Astrocyte (in vitro differentiated cells and primary cell): ENCODE measurements at regions not wholly inside any gene's neighbourhood (a gene's known extent, or its start where the extent isn't known, plus 50 kb on each side); places are given as distances from the start of the nearest gene placed in this dataset.

ENCODE experiments used
- DNase-seq: peaks from one replicate; pipeline ENCODE4 v3.0.0-alpha.2; 2010; ENCODE audit warnings: low read depth
- FAIRE-seq: peaks from 2 replicates; lab custom pipeline; 2011; peaks lifted over from hg19 to GRCh38; lab: Jason Lieb, UNC
- H2AFZ ChIP-seq: 2 replicates; pipeline ENCODE4 v1.6.0; 2012; ENCODE audit warnings: low read depth, low read length, inconsistent platforms
- H3K27ac ChIP-seq: 2 replicates; pipeline ENCODE4 v1.5.1; 2011; ENCODE audit warnings: low read depth, low read length, inconsistent platforms
- H3K27me3 ChIP-seq: 2 replicates; pipeline ENCODE4 v1.6.0; 2011; ENCODE audit warnings: low read length, inconsistent platforms; ENCODE audit not compliant: insufficient read depth
- H3K36me3 ChIP-seq: 2 replicates; pipeline ENCODE4 v1.5.1; 2011; ENCODE audit warnings: low read length, inconsistent platforms; ENCODE audit not compliant: insufficient read depth
- H3K4me1 ChIP-seq: 2 replicates; pipeline ENCODE4 v1.5.1; 2011; ENCODE audit warnings: low read length, inconsistent platforms; ENCODE audit not compliant: insufficient read depth
- H3K4me2 ChIP-seq: 2 replicates; pipeline ENCODE4 v1.6.0; 2012; ENCODE audit warnings: low read length, inconsistent platforms
- H3K4me3 ChIP-seq: 2 replicates; pipeline ENCODE4 v1.5.1; 2011; ENCODE audit warnings: low read depth, mild to moderate bottlenecking, low read length, inconsistent platforms; ENCODE audit not compliant: insufficient read depth
- H3K79me2 ChIP-seq: 2 replicates; pipeline ENCODE4 v1.6.0; 2012; ENCODE audit warnings: mild to moderate bottlenecking, low read length, inconsistent platforms; ENCODE audit not compliant: insufficient read depth
- H3K9ac ChIP-seq: 2 replicates; pipeline ENCODE4 v1.6.0; 2012; ENCODE audit warnings: mild to moderate bottlenecking, low read length, inconsistent platforms
- H3K9me3 ChIP-seq: 2 replicates; pipeline ENCODE4 v1.5.1; 2012; ENCODE audit warnings: low read depth, mild to moderate bottlenecking, low read length, inconsistent platforms; ENCODE audit not compliant: insufficient read depth
- H4K20me1 ChIP-seq: 2 replicates; pipeline ENCODE4 v1.6.0; 2012; ENCODE audit warnings: low read length, inconsistent platforms; ENCODE audit not compliant: insufficient read depth
- H3K27ac Mint-ChIP-seq: one replicate; pipeline ENCODE4 v1.8.0; 2021; ENCODE audit warnings: mild to moderate bottlenecking, mixed read lengths; ENCODE audit not compliant: unreplicated experiment
- H3K27me3 Mint-ChIP-seq: one replicate; pipeline ENCODE4 v1.8.0; 2021; ENCODE audit warnings: low read depth, mixed read lengths; ENCODE audit not compliant: unreplicated experiment
- H3K36me3 Mint-ChIP-seq: one replicate; pipeline ENCODE4 v1.8.0; 2021; ENCODE audit warnings: low read depth, mixed read lengths; ENCODE audit not compliant: unreplicated experiment
- H3K4me1 Mint-ChIP-seq: one replicate; pipeline ENCODE4 v1.8.0; 2021; ENCODE audit warnings: low read depth, mixed read lengths; ENCODE audit not compliant: unreplicated experiment
- H3K4me3 Mint-ChIP-seq: one replicate; pipeline ENCODE4 v1.8.0; 2021; ENCODE audit warnings: mild to moderate bottlenecking, moderate library complexity, mixed read lengths; ENCODE audit not compliant: unreplicated experiment
- H3K9me3 Mint-ChIP-seq: one replicate; pipeline ENCODE4 v1.8.0; 2021; ENCODE audit warnings: mild to moderate bottlenecking, mixed read lengths; ENCODE audit not compliant: unreplicated experiment
- CTCF ChIP-seq: IDR thresholded peaks from 2 replicates; pipeline ENCODE4 v1.5.1; 2011; ENCODE audit warnings: low read depth, mild to moderate bottlenecking, inconsistent platforms, low read length, moderate library complexity; ENCODE audit not compliant: insufficient read depth
- EZH2 ChIP-seq: IDR thresholded peaks from 2 replicates; pipeline ENCODE4 v1.6.1; 2012; ENCODE audit warnings: mild to moderate bottlenecking, low read length, inconsistent platforms; ENCODE audit not compliant: insufficient read depth

GRCh38 chr2:125216321-125216720 lies 1191.2 kb downstream of the CNTNAP5 start:
- Mint-ChIP-seq H3K27ac (no peak overlapping the region), H3K27me3 (no peaks in the 10 kb centered on the region), H3K4me1 (no peaks in the 10 kb centered on the region), H3K4me3 (no peak overlapping the region), H3K9me3 (no peaks in the 10 kb centered on the region), H3K36me3 (no peaks in the 10 kb centered on the region)
- H3K4me2 ChIP-seq, result no peak overlapping the region
- DNase-seq (no peak), FAIRE-seq (no peak)
- no peaks in the 10 kb centered on the region for H3K36me3 ChIP-seq
- H3K9ac ChIP-seq, result no peak overlapping the region
- peaks cover 4% of the 10 kb centered on the region for H3K9me3 ChIP-seq
- H2AFZ ChIP-seq, result no peak overlapping the region
- no peaks in the 10 kb centered on the region for H4K20me1 ChIP-seq
- TF ChIP-seq CTCF, result no peak
- no peak for TF ChIP-seq EZH2
- H3K79me2 ChIP-seq, result no peaks in the 10 kb centered on the region
- no peaks in the 10 kb centered on the region for H3K27me3 ChIP-seq
- H3K4me1 ChIP-seq, result no peaks in the 10 kb centered on the region
- no peak overlapping the region for H3K27ac ChIP-seq
- no peak overlapping the region for H3K4me3 ChIP-seq

- no peak overlapping the region for H3K9ac ChIP-seq
- no peaks in the 10 kb centered on the region for H3K79me2 ChIP-seq
- H3K27ac Mint-ChIP-seq, result no peak overlapping the region
- no peaks in the 10 kb centered on the region for H3K36me3 ChIP-seq
- H3K27me3 ChIP-seq, result no peaks in the 10 kb centered on the region
- no peak overlapping the region for H3K4me2 ChIP-seq
- H3K4me1 Mint-ChIP-seq, result no peaks in the 10 kb centered on the region
- DNase-seq (no peak), FAIRE-seq (no peak)
- H3K36me3 Mint-ChIP-seq, result no peaks in the 10 kb centered on the region
- H2AFZ ChIP-seq, result no peak overlapping the region
- H3K9me3 Mint-ChIP-seq, result no peaks in the 10 kb centered on the region
- no peaks in the 10 kb centered on the region for H3K9me3 ChIP-seq
- H3K4me1 ChIP-seq, result no peaks in the 10 kb centered on the region
- TF ChIP-seq EZH2 (no peak), CTCF (no peak)
- H3K4me3 Mint-ChIP-seq, result no peak overlapping the region
- H3K4me3 ChIP-seq, result no peak overlapping the region
- no peak overlapping the region for H3K27ac ChIP-seq
- no peaks in the 10 kb centered on the region for H4K20me1 ChIP-seq
- no peaks in the 10 kb centered on the region for H3K27me3 Mint-ChIP-seq
Measured at GRCh38 chr2:125224188-125224587, 1199.1 kb downstream of the CNTNAP5 start.

GRCh38 chr2:125224830-125225229 lies 1199.7 kb downstream of the CNTNAP5 start:
- no peaks in the 10 kb centered on the region for H3K4me1 ChIP-seq
- no peak overlapping the region for H3K4me2 ChIP-seq
- no peak overlapping the region for H3K9ac ChIP-seq
- Mint-ChIP-seq H3K36me3 (no peaks in the 10 kb centered on the region), H3K9me3 (no peaks in the 10 kb centered on the region), H3K27ac (no peak overlapping the region), H3K4me1 (no peaks in the 10 kb centered on the region), H3K4me3 (no peak overlapping the region), H3K27me3 (no peaks in the 10 kb centered on the region)
- DNase-seq (no peak), FAIRE-seq (no peak)
- TF ChIP-seq EZH2, result no peak
- no peak for TF ChIP-seq CTCF
- no peaks in the 10 kb centered on the region for H3K79me2 ChIP-seq
- H3K27me3 ChIP-seq, result no peaks in the 10 kb centered on the region
- H4K20me1 ChIP-seq, result no peaks in the 10 kb centered on the region
- no peak overlapping the region for H2AFZ ChIP-seq
- no peak overlapping the region for H3K4me3 ChIP-seq
- H3K27ac ChIP-seq, result no peak overlapping the region
- no peaks in the 10 kb centered on the region for H3K9me3 ChIP-seq
- H3K36me3 ChIP-seq, result no peaks in the 10 kb centered on the region
